ENCODE measurements at regions not wholly inside any gene's neighbourhood (a gene's known extent, or its start where the extent isn't known, plus 50 kb on each side); places are given as distances from the start of the nearest gene placed in this dataset.

GRCh38 chr21:15679630-15680029 is 50.2 kb upstream of the USP25 start:
- no peak for DNase-seq (ENCODE audit: low read depth)
